Heart left ventricle (tissue), 13 donors: ENCODE measurements at regions not wholly inside any gene's neighbourhood (a gene's known extent, or its start where the extent isn't known, plus 50 kb on each side); places are given as distances from the start of the nearest gene placed in this dataset.

Experiments
- POLR2A ChIP-seq, 2 donors: fragments of 450-650 bp; IDR thresholded peaks; one replicate each; pipeline ENCODE4 v1.6.1; 2017; ENCODE audit warnings: antibody characterized with exemption in 2 of 2, mild to moderate bottlenecking in 2 of 2, moderate library complexity in 2 of 2
- TF ChIP-seq, protein P1 (sequence below), 12 donors: fragments of 200-600 bp; sonication (generic) in 4 of 12; IDR thresholded peaks; one replicate each; pipeline versions ENCODE4 v1.5.0 to v1.8.0; 2018 to 2022; ENCODE audit warnings: antibody characterized with exemption in 12 of 12, mild to moderate bottlenecking in 5 of 12
- donor health status: ischemic (EF 13 %, LVEDD 7.1; RV severe dilation, severe dysfunction).
- donor health status: DM: no; HTN: yes; CAD: no.
- donor health status: DM: no; HTN: no; CAD: no.
- donor health status: ischemic (EF 25% LVEDD 6.9; RV normal size, moderate dysfunction).
- donor health status: ischemic (EF 25% LVEDD 5.7; RV mildly dilated, moderate dysfunction).
- donor health status: ischemic (EF 35%, LVEDD 5.7; RV mildly dilated, moderate dysfunction).
- donor health status: nonischemic (EF 11% LVEDD 7.7; RV severe dilation, severe dysfunction).
- donor health status: DM: yes; HTN: yes; CAD: no.
- donor health status: PGD.
- donor health status: ischemic (EF 29% LVEDD 5.4; RV normal size, mild dysfunction).
- donor health status: nonischemic (EF 23%, LVEDD 6.1; RV moderate dilation, normal function).

DNA sequence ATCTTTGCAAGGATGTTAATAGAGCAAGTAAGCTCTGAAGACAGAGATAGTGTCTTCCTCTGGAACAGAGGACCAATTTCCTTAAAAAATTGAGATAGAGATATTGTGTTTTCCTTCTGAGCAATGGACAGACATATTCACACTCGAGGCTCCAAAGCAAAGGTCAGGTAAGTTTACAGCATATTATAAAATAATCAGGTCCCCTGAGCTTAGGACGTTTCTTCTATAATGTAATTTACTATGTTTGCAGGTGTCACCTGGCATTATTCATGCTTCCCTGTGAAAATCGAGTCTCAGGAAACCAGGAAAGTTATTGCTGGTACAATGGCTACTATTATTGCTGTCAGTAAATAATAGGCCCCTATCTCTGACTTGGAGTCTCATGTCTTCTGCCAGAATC, 1135.8 kb upstream of the ACVR2A start:
- TF ChIP-seq, protein P1, sequence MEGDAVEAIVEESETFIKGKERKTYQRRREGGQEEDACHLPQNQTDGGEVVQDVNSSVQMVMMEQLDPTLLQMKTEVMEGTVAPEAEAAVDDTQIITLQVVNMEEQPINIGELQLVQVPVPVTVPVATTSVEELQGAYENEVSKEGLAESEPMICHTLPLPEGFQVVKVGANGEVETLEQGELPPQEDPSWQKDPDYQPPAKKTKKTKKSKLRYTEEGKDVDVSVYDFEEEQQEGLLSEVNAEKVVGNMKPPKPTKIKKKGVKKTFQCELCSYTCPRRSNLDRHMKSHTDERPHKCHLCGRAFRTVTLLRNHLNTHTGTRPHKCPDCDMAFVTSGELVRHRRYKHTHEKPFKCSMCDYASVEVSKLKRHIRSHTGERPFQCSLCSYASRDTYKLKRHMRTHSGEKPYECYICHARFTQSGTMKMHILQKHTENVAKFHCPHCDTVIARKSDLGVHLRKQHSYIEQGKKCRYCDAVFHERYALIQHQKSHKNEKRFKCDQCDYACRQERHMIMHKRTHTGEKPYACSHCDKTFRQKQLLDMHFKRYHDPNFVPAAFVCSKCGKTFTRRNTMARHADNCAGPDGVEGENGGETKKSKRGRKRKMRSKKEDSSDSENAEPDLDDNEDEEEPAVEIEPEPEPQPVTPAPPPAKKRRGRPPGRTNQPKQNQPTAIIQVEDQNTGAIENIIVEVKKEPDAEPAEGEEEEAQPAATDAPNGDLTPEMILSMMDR (IDR thresholded peaks at IDR 0.05), result no peak
- no peak for TF ChIP-seq POLR2A (IDR thresholded peaks at IDR 0.05)
